Common myeloid progenitor, CD34-positive (primary cell): ENCODE measurements at regions not wholly inside any gene's neighbourhood (a gene's known extent, or its start where the extent isn't known, plus 50 kb on each side); places are given as distances from the start of the nearest gene placed in this dataset.

Source experiments
- CTCF ChIA-PET: fragments of 350-600 bp; sonication (Branson Sonifier 250); formaldehyde crosslinking; loops from one replicate; lab custom pipeline; 2021; ENCODE audit warnings: antibody characterized with exemption; lab: Charles Lee
- POLR2A ChIA-PET: fragments of 350-600 bp; sonication (Branson Sonifier 250); formaldehyde crosslinking; loops from one replicate; lab custom pipeline; 2021; ENCODE audit warnings: antibody characterized with exemption; lab: Charles Lee
- DNase-seq, 3 donors: peaks; one replicate each; pipeline versions ENCODE4 v3.0.0 to v3.0.0-alpha.2; 2013
- H3K27ac ChIP-seq, 2 experiments: 1 replicate in 1 of 2; 2 replicates in 1 of 2; pipeline ENCODE4 v1.7.0; 2013; ENCODE audit warnings: inconsistent platforms in 2 of 2, low read length in 2 of 2, mild to moderate bottlenecking in 2 of 2, low read depth in 1 of 2, moderate library complexity in 1 of 2; ENCODE audit not compliant: severe bottlenecking in 2 of 2, insufficient read depth in 1 of 2, poor library complexity in 1 of 2
- H3K27me3 ChIP-seq, 5 experiments: replicated peaks in 2 of 5; 1 replicate in 3 of 5; 2 replicates in 2 of 5; pipeline versions ENCODE4 v1.6.1 to v1.7.0; 2013; ENCODE audit warnings: low read length in 4 of 5, mild to moderate bottlenecking in 2 of 5, moderate library complexity in 2 of 5, inconsistent platforms in 1 of 5; ENCODE audit not compliant: insufficient read depth in 5 of 5, control insufficient read depth in 4 of 5
- H3K36me3 ChIP-seq, 4 experiments: 1 replicate in 2 of 4; 2 replicates in 2 of 4; pipeline versions ENCODE4 v1.6.1 to v1.7.0; 2013; ENCODE audit warnings: low read length in 3 of 4, control low read depth in 1 of 4, mild to moderate bottlenecking in 1 of 4; ENCODE audit not compliant: control insufficient read depth in 4 of 4, insufficient read depth in 4 of 4
- H3K4me1 ChIP-seq, 4 experiments: 1 replicate in 3 of 4; 2 replicates in 1 of 4; pipeline versions ENCODE4 v1.6.1 to v1.7.1; 2013; ENCODE audit warnings: low read length in 3 of 4, mild to moderate bottlenecking in 3 of 4, control low read depth in 1 of 4, inconsistent platforms in 1 of 4, moderate library complexity in 1 of 4; ENCODE audit not compliant: control insufficient read depth in 4 of 4, insufficient read depth in 4 of 4; ENCODE audit errors: control extremely low read depth in 1 of 4
- H3K4me3 ChIP-seq, 7 experiments: 1 replicate in 4 of 7; 2 replicates in 3 of 7; pipeline versions ENCODE4 v1.5.1 to v1.7.0; 2013; ENCODE audit warnings: mild to moderate bottlenecking in 7 of 7, low read length in 6 of 7, moderate library complexity in 6 of 7, inconsistent platforms in 2 of 7, low read depth in 2 of 7, control low read depth in 1 of 7; ENCODE audit not compliant: insufficient read depth in 4 of 7, control insufficient read depth in 1 of 7; ENCODE audit errors: extremely low read depth in 1 of 7
- H3K9me3 ChIP-seq, 5 experiments: 1 replicate in 4 of 5; 2 replicates in 1 of 5; pipeline versions ENCODE4 v1.6.1 to v1.7.1; 2013; ENCODE audit warnings: low read length in 4 of 5, mild to moderate bottlenecking in 2 of 5, inconsistent platforms in 1 of 5, low read depth in 1 of 5, moderate library complexity in 1 of 5; ENCODE audit not compliant: control insufficient read depth in 4 of 5, insufficient read depth in 2 of 5; ENCODE audit errors: control extremely low read depth in 1 of 5
- WGBS: methylation state at CpG from one replicate; pipeline ENCODE4 v1.1.5; 2013; ENCODE audit not compliant: insufficient coverage; 5-methylcytosine and 5-hydroxymethylcytosine counted together

DNA sequence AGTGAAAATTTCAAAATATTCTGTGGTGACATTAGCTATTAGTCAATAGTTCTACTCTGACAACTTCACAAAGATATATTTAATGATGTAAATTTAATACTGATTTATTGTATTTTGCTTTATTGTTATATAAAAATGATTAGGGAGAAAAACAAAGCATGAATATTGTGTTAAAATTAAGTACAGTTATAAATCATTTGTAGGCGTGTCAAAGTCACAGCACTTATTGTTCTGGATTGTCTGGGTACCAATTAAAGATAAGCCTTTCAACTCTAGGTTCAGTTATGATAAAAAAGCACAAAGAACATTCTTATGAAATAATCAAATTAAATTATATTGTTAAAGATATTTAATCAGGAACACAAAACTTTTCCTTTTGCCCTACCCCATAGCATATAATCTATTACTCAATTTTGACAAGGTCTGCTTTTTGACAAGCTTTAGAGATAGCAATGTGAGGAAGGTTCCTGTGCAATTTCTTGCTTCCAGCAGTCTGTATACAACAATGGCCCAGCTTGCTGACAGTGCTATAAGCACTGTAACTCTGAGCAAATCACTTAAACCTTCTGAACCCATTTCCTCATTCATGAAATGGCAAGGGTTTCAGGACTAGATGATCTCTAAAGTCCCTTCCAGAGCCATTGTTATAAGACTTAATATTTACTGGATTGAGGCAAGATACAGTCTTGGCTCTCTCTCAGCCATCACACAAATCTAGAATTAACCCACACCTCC, 910.3 kb upstream of the LCORL start:
- H3K9me3 ChIP-seq: peaks cover 0 to 1% (median 0%) of the 10 kb centered on the region in 5 experiments
- no peaks in the 10 kb centered on the region for H3K36me3 ChIP-seq
- no peak overlapping the region for H3K27ac ChIP-seq
- WGBS: no CpG with 5 or more reads among the region's 1 CpG
- H3K27me3 ChIP-seq: no peaks in the 10 kb centered on the region
- H3K4me3 ChIP-seq: no peak overlapping the region
- POLR2A ChIA-PET: no interaction called here
- no peak for DNase-seq
- no peaks in the 10 kb centered on the region for H3K4me1 ChIP-seq
- CTCF ChIA-PET: no interaction called here

- no peaks in the 10 kb centered on the region for H3K4me1 ChIP-seq
- H3K27ac ChIP-seq: no peak overlapping the region
- WGBS: 100% methylated on average over 1 of the region's 6 CpGs
- CTCF ChIA-PET: no interaction called here
- no peak overlapping the region for H3K4me3 ChIP-seq
- peaks cover 0 to 1% (median 0%) of the 10 kb centered on the region in 5 experiments for H3K9me3 ChIP-seq
- POLR2A ChIA-PET: no interaction called here
- no peaks in the 10 kb centered on the region for H3K36me3 ChIP-seq
- no peaks in the 10 kb centered on the region for H3K27me3 ChIP-seq
- DNase-seq: no peak
Observed at GRCh38 chr4:18930487-18930886, 908.9 kb upstream of the LCORL start.

- Histone ChIP-seq H3K4me3 (no peak overlapping the region), H3K9me3 (no peaks in the 10 kb centered on the region), H3K27ac (no peak overlapping the region), H3K27me3 (no peaks in the 10 kb centered on the region), H3K4me1 (no peaks in the 10 kb centered on the region), H3K36me3 (no peaks in the 10 kb centered on the region)
- ChIA-PET POLR2A (no interaction called here), CTCF (no interaction called here)
- DNase-seq: no peak
- WGBS: 0% methylated on average over 1 of the region's 1 CpG
Observed at GRCh38 chr4:18923496-18924161, 902.1 kb upstream of the LCORL start.

- no peak overlapping the region for H3K4me3 ChIP-seq
- H3K9me3 ChIP-seq: peaks cover 0 to 3% (median 0%) of the 10 kb centered on the region in 5 experiments
- POLR2A ChIA-PET: no interaction called here
- no peaks in the 10 kb centered on the region for H3K36me3 ChIP-seq
- H3K4me1 ChIP-seq: no peaks in the 10 kb centered on the region
- CTCF ChIA-PET: no interaction called here
- H3K27me3 ChIP-seq: no peaks in the 10 kb centered on the region
- H3K27ac ChIP-seq: no peak overlapping the region
- no peak for DNase-seq
Observed at GRCh38 chr4:18917689-18918088, 896.1 kb upstream of the LCORL start.

DNA sequence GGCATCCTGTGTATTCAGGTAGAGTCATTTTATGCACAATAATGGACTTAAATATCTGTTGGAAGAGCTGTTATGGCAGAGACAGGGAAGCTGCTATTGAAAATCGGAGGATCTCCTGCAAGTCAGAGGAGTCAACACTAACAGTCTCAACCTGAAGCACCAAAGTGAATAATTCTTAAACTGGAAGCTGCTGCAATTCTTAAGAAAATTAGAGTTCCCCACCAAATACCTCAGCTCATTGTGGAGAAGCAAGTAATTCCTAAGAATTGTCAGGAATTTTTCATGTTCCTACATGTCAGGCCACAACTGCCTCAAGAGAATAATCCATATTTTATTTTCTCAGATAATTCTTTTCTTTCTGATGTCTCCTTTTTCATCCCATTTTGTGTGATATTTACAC, 892.6 kb upstream of the LCORL start:
- Histone ChIP-seq H3K27ac (no peak overlapping the region), H3K9me3 (peaks cover 0 to 3% (median 0%) of the 10 kb centered on the region in 5 experiments), H3K4me1 (no peaks in the 10 kb centered on the region), H3K36me3 (no peaks in the 10 kb centered on the region), H3K27me3 (no peaks in the 10 kb centered on the region), H3K4me3 (no peak overlapping the region)
- ChIA-PET CTCF (no interaction called here), POLR2A (no interaction called here)
- DNase-seq: no peak
- WGBS: 63% methylated on average over 1 of the region's 1 CpG

GRCh38 chr4:18894928-18895327, 873.4 kb upstream of the LCORL start:
- ChIA-PET POLR2A (no interaction called here), CTCF (no interaction called here)
- H3K9me3 ChIP-seq: no peaks in the 10 kb centered on the region
- H3K36me3 ChIP-seq: no peaks in the 10 kb centered on the region
- no peak for DNase-seq
- H3K4me3 ChIP-seq: no peak overlapping the region
- no peaks in the 10 kb centered on the region for H3K4me1 ChIP-seq
- no peak overlapping the region for H3K27ac ChIP-seq
- no CpG with 5 or more reads among the region's 2 CpGs for WGBS
- no peaks in the 10 kb centered on the region for H3K27me3 ChIP-seq

DNA sequence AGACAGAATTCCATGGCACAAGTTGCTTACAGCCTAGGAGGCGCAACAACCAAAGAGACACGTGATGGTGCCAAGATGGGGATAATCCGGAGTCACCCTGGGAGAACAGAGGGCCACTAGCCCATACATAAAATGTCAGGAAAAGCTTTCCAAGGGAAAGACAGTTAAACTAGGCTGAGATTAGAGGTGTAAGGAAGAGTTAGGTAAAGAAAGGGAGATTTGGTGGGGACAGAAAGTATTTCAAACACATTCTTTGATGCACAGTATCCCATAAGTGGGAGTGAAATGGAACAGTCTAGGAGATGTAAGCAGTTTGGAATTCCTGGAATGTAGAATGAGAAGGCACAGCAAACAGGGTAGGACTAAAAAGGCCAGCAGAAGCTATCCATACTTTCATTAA, 860.9 kb upstream of the LCORL start:
- Histone ChIP-seq H3K27me3 (no peaks in the 10 kb centered on the region), H3K9me3 (peaks cover 0 to 2% (median 0%) of the 10 kb centered on the region in 5 experiments), H3K36me3 (no peaks in the 10 kb centered on the region), H3K4me1 (no peaks in the 10 kb centered on the region), H3K27ac (no peak overlapping the region), H3K4me3 (no peak overlapping the region)
- 76% methylated on average over 3 of the region's 3 CpGs for WGBS
- DNase-seq: no peak
- CTCF ChIA-PET: no interaction called here
- POLR2A ChIA-PET: no interaction called here
